NCI-H2196 (cell line): ENCODE measurements at regions not wholly inside any gene's neighbourhood (a gene's known extent, or its start where the extent isn't known, plus 50 kb on each side); places are given as distances from the start of the nearest gene placed in this dataset.

Source experiments
- DNase-seq: peaks from one replicate; lab custom pipeline; 2025; ENCODE audit not compliant: unreplicated experiment; lab: John Stamatoyannopoulos, UW

DNA sequence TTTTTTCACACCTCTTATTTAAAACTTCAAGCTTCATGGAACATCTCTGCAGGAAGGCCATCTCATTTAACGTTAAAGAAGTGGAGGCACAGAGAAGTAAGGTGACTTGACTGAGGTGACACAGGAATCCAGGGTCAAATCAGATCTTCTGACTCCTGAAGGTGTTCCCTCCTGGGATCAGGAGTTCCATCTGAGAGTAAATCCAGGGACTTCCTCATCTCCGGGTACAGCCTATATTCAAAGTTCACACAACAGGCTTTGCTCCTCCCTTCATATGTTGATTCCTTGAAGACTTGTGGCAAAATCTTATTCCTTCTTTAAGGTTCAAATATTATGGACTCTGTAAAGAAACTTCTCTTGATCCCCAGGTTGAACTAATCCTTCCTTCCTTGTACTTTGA is 313.1 kb upstream of the CLINT1 start:
- no peak for DNase-seq

DNA sequence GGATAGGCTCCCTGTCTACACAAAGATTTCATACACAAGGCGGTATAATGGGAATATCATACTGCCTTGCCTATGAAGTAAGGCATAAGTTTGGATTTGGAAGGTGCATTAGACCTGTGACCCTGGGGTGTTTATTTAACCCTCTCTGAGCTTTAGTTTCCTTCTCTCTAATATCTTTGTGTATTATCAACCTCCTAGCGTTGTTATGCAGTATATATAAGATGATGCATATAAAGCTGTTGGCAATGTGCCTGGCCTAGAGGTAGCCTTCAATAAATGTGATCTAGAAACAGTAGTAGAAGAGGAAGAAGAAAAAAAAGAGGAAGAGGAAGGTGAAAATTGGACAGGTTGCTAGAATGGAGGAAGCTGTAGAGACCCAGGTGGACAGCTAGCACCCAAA is 311.6 kb upstream of the CLINT1 start:
- no peak for DNase-seq

DNA sequence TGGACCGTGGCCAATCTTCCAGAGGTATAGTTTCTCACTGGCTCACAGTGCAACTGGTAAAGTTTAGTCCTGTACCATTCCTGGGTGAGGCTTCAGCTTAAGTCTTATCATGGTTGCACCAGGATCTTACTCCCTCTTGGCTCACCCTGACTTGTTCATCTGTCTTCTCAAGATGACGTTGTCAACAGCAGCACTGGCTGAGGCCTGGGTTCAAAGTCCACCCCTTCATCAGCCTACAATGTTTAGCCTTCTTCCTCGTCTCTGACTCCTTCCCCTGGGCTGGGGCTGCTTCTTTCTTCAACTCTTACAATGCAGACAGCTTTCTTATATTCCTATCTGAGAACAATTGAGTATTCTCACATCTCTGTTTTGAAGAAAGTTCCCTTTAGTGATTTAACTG is 311.1 kb upstream of the CLINT1 start:
- no peak for DNase-seq

DNA sequence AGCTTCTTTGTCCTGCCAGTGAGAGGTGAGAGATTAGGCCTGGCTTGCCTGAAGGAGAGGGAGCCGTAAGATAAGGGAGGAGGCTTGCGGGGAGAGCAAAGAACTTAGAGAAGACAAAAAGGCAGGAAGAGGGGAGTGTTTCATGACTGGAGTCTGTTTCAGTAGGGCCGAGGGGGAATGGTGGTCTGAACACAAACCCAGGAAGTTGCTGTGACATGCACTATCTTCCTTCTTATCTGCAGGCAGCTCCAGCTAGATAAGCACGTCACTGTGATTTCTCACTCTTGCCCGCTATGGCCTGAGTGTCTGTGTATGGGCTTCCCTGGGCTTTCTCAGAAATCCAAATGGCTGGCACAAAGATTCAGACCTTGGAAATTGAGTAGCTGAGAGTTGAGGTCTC is 307.5 kb upstream of the CLINT1 start:
- DNase-seq = no peak

GRCh38 chr5:158165647-158166046 is 306.7 kb upstream of the CLINT1 start:
- DNase-seq = no peak

DNA sequence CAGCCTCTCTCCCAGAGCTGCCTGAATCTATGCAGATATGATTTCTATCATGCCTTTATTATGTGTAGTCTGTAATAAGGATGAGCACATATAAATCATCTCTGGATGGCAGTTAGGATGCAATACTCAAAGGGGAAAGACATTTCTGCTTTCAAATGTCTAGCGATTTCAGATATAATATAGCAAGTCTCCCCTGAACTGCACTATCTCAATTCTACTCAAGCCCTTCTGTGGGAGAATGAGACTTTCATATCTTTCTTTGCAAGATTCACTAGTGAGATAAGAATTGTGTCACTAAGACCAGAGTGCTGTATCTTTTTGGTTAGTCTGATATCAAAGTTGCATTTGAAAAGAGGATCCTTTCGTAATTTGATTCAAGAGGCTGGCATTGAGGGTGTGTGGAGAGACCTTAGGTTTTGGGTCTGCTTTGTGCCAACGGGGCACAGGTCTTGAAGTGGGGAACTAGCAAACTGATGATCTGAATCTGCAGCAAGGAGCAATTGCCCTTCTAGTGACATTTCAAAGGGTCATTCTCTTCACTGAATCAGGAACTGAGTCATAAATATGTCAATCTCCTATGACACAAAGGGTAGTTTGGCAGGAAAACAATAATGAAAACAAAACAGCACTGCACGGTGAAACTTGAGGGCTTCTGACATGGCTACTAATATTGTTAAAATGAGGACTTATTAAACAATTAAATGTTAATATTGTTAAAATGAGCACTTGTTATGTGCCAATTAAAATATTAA is 305.5 kb upstream of the CLINT1 start:
- no peak for DNase-seq

GRCh38 chr5:158163451-158164295 is 304.7 kb upstream of the CLINT1 start:
- no peak for DNase-seq

DNA sequence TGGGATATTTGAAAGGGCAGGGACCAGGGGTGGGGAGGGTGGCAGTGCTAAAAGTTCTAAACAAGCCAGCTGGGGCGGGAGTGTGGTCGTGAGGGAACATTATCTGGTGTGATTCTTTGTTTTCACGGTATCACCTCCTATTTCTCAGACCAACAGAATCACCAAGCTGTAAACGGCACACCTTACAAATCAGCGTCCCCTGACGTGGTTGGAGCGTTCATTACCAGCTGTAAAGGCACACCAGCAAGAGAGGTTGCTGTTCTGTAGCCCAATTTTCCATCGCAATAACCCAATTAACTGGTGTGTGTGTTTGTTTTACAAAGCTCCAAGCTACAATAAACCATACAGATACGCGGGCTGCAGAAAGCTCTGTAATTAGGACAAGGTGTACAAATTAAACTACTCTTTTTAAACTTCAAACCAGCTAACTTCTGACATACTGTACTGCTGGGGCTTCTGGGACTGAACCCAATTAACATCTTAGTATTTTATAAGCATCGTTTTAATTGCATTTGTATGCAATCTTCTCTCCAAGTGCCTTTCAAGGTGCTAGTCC is 303.6 kb upstream of the CLINT1 start:
- no peak for DNase-seq

DNA sequence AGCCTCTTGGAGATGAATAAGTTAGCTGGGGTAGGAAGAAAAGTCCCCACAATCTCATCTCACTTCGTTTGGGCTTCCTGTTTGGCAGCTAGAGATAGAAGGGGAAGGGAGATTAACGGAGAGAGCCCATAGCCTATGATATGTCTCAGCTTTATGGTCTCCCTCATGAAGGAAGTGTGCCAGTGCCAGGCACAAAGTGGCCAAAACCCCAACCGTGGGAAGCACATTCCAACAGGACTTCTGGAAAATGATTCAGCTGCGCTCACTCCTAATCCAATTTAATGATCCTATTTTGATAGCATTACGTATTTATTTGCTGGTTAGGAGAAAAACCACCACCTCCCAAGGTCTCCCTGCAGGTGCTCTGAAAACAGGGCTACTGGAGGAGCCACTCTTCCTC is 303.1 kb upstream of the CLINT1 start:
- DNase-seq = no peak

GRCh38 chr5:158159621-158160020 is 300.7 kb upstream of the CLINT1 start:
- no peak for DNase-seq

- no peak for DNase-seq
These were observed 297.0 kb upstream of the CLINT1 start for GRCh38 chr5:158155811-158156505.

- DNase-seq = no peak
These were observed 296.1 kb upstream of the CLINT1 start for GRCh38 chr5:158155067-158155466.

DNA sequence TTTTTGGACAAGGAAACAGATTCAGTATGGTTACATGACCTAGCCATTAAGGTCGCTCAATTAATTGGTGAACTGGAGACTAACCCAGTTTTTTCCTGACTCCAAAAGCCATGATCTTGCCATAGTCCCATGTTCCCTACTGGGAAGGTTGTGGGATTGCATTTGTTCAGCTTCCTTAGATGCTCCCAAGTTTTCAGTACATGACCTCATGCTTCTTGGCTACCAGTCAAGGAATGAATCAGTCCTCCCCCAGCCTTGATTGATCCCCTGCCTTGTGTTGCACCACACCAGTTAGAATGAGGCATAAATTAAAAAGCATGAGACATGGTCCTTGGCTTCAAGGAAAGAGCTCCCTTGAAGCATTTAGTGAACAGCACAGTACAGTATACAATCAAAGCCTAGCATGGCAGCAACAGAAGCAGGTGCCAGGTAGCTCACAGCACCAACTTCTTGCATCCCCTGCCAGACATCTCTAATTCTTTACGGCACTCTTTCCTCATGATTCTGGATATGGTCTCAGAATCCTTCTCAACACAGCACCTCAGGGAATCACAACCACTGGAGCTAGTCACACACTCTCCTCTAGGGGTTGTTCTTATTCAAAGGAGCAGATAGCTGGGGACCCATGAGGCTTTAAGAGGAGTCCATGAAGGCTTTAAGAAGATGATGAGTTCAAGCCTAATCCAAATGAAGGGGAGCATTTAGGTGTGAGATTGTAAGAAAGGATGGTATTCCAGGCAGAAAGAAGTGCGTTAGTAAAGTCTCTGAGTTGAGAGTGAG is 295.5 kb upstream of the CLINT1 start:
- no peak for DNase-seq

DNA sequence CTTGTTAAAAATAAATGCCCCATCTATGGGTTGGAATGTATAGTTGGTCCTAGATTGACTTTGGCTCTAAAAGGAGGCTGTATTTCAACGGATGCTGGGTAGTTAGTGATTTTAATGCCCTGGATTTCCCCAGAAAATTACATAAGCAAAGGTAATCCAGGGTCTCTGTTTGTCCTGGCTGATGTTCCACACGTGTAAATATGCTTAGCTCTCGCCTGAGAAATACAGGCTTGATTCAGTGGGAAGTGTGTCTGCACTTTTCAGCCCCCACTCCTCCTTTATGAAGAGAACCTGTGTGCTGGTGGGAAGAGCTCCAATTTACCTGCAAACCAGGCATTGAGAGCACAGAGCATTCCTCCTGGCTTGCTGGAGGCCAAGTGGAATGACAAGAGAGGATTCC is 294.6 kb upstream of the CLINT1 start:
- DNase-seq = no peak

DNA sequence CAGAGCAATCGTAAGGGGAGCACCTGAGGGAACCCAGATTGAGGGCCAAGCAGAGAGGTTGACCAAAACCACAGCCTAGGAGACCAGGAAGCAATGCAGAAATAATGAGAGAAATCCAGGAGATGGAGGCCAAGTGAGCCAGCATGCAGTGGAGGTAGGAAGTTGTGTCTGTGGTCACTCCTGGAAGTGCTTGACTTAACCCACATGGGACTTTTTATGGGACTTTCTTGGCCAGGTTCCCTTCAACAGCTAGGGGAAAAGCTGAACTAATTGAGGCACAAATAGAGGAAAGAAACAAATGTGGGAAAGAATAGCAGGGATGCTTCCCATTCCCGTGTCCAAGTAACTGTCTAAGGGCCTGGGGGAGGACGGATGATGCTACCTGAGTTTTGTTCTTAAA is 293.2 kb upstream of the CLINT1 start:
- no peak for DNase-seq

GRCh38 chr5:158147227-158147626 is 288.3 kb upstream of the CLINT1 start:
- no peak for DNase-seq

GRCh38 chr5:158145827-158146226 is 286.9 kb upstream of the CLINT1 start:
- no peak for DNase-seq

DNA sequence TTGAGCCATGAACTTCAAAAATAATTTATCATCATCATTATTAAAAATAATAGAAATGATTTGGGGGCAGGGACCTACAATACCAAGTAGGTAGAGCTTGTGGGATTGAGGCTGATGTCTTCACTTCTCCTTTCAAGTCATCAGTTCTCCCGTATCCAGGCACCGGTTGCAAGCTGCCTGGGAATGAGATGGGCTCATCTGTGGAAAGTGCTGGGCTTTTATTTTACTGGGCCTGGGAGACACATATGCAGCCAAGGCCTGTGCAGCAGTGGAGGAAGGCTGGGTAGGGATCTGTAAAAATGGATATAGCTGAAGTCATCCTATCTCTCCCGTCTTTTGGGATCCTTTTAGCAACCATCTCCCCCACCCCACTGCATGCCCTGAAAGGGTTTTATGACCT is 284.1 kb upstream of the CLINT1 start:
- DNase-seq = no peak

GRCh38 chr5:158142156-158142555 is 283.2 kb upstream of the CLINT1 start:
- DNase-seq = no peak

DNA sequence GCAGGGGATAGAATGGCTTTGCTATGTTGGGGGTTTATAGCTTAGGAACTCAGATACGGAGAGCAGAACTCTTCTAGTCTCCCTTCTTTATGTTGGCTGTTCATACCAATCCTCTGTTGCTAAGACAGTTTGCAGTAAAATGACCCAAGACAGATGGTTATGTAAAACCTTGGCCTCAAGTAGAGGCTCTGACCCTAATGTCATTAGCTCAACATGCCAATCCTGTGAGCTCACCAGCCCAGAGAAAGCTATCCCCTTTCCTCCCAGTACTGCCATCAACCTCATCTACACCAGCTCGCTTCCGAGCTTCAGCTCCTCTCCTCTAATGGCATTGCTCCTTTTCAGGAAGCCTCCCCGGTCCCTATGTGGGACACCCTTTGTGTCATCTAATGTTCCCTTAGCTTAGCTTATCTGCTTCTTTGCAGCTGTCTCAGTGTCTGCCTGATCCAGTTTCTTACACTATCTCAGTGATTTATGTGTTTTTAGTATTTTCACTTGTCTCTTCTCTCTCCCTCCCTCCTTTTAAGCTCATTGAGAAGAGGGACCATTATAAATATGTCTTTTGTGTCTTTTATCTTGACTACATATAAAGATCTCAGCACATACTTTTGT is 281.3 kb upstream of the CLINT1 start:
- no peak for DNase-seq
